C4-2B (cell line): ENCODE measurements at regions not wholly inside any gene's neighbourhood (a gene's known extent, or its start where the extent isn't known, plus 50 kb on each side); places are given as distances from the start of the nearest gene placed in this dataset.

Experiments used
- H3K27ac ChIP-seq: fragments of 450-650 bp; 2 replicates; pipeline ENCODE4 v1.5.1; 2017
- ZFX ChIP-seq: fragments of 450-650 bp; IDR thresholded peaks from 2 replicates; pipeline ENCODE4 v1.6.1; 2017
- TF ChIP-seq, protein P1 (sequence below): fragments of 450-650 bp; conservative IDR thresholded peaks from 2 replicates; pipeline ENCODE4 v1.5.1; 2017; ENCODE audit warnings: mild to moderate bottlenecking

DNA sequence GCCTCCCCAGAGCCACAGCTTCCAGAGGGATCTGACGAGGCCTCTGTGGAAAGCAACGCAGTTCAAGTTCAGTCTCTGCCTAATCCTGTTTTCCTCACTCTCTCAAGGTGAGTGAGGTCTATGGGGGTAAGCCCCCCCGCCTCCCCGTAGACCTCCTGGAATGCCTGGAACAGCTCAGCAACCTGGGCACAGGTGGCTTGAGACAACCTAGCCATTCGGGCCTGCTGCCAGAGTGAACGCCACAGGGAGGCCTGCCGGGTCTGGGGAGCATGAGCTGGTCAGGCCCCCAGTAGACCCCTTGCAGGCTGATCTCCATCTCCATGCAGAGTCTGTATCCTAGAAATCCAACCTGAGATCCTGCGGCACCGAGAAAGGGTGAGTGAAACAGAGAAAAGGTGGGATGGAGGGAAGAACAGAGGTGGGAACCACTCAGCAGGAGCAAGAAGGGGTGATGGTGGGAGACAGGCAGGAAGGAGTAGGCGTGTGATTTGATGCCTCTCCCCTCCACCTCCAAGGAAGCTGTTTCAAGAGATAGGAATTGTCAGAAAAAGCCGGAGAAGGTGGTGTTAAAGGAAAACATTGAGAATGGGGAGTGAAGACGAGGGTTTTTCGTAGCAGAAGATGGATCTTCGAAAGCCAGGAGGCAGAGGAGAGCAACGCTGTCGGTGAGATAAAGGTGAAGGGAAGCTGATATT is 123.1 kb upstream of the PRMT8 start:
- TF ChIP-seq, protein P1, sequence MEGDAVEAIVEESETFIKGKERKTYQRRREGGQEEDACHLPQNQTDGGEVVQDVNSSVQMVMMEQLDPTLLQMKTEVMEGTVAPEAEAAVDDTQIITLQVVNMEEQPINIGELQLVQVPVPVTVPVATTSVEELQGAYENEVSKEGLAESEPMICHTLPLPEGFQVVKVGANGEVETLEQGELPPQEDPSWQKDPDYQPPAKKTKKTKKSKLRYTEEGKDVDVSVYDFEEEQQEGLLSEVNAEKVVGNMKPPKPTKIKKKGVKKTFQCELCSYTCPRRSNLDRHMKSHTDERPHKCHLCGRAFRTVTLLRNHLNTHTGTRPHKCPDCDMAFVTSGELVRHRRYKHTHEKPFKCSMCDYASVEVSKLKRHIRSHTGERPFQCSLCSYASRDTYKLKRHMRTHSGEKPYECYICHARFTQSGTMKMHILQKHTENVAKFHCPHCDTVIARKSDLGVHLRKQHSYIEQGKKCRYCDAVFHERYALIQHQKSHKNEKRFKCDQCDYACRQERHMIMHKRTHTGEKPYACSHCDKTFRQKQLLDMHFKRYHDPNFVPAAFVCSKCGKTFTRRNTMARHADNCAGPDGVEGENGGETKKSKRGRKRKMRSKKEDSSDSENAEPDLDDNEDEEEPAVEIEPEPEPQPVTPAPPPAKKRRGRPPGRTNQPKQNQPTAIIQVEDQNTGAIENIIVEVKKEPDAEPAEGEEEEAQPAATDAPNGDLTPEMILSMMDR: no peak
- no peak for TF ChIP-seq ZFX

DNA sequence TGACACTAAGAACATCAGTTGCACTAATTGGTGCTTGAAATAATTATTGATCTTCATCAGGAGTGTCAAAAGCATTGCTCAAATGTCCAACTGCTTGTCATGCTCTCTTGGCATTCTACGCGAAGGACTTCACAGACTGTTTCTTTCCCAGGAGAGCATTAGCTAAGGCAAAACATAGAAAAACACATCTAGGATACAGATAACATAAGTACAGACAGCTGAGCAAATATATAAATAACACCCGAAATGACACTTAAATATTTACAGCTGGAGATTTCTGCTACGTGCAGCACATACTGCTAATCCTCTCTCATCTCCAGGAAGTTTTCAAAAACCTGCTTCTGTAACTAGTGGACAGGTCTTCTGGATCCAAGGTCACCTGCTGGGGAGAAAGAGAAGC is 120.0 kb upstream of the PRMT8 start:
- TF ChIP-seq, protein P1: no peak
- no peak for TF ChIP-seq ZFX
- H3K27ac ChIP-seq: no peak overlapping the region

More for the DNA sequence above, 123.1 kb upstream of the PRMT8 start:
- no peak overlapping the region for H3K27ac ChIP-seq

DNA sequence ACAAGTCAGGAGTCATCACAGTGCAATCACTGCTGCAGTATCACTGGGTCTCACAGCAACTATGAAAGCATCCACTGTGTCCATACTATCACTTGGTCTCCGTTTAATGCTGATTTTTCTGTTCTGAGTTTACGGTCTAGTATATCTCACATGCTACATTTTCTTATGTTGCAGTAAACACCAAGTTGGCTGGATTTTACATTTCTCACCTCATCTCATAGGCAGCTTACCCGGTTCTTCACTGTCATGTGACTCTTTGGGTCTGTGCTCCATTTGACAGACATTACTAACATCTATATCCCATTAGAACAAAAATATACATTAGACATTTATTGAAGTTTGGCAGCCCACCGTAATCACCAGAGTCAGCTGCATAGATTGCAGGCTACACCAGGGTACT is 115.7 kb upstream of the PRMT8 start:
- H3K27ac ChIP-seq: no peak overlapping the region
- no peak for TF ChIP-seq ZFX
- TF ChIP-seq, protein P1: no peak

DNA sequence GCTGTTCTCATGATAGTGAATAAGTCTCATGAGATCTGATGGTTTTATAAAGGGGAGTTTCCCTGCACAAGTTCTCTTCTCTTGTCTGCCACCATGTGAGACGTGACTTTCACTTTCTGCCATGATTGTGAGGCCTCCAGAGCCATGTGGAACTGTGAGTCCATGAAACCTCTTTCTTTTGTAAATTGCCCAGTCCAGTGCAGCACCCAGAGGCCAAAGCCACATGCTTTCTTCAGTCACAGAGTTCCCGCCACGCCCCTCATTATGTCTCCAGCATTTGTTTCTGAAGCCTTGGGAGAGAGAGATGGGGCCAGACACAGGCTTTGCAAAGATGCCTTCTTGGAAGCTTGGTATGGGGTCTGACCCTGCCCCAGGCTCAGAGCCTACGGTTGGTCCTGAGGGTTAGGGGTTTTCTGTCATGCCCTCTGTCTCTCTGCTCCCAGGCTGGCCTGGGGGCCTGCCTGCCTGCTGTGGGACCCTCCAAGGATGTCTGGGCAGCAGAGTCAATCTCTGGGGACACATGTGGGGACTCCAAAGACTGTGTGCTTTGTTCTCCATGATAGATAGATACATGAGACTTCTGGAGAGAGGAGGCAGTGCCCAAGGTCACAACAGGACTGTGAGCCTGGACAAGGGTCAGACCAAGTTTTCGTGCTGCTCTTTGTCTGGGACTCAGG is 114.1 kb upstream of the PRMT8 start:
- TF ChIP-seq, protein P1: no peak
- no peak for TF ChIP-seq ZFX
- H3K27ac ChIP-seq: no peak overlapping the region

DNA sequence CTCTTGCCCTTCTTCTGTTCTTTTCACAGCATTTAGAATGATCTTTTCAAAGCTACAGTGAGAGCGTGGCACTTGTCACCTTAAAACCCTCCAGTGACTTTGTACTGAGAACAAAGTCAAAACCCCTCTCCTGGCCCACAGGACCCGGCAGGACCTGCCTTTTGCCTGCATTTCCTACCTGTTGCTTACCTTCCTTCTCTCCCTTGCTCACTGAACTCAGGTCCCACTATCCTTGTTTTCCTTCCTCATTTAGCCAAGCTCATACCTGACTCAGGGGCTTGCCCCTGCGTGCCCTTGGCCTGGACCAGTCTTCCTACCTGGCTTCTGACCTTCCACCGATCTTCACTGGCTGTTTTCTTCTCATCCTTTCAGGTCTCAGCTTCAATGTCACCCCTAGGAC is 112.3 kb upstream of the PRMT8 start:
- H3K27ac ChIP-seq: no peak overlapping the region
- no peak for TF ChIP-seq ZFX
- TF ChIP-seq, protein P1: no peak

DNA sequence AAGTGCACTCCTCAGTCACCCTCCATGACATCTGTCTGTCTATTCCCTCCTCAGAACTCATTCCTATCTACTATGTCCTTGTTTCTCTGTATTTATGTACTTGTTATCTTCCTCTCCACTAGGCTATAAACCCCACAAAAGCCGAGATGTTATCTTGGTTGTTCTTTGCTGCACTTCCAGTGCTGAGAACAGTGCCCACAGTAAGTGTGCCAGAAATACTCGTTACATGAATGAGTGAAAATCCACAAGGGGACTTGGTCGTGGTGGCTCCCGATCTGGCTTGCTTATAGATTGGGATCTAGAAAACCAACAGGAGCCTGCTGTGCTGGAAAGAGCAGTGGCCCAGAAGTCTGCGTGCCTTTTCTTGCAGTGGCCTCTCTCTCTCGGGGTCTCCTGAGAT is 111.9 kb upstream of the PRMT8 start:
- H3K27ac ChIP-seq: no peak overlapping the region
- TF ChIP-seq, protein P1: no peak
- no peak for TF ChIP-seq ZFX

DNA sequence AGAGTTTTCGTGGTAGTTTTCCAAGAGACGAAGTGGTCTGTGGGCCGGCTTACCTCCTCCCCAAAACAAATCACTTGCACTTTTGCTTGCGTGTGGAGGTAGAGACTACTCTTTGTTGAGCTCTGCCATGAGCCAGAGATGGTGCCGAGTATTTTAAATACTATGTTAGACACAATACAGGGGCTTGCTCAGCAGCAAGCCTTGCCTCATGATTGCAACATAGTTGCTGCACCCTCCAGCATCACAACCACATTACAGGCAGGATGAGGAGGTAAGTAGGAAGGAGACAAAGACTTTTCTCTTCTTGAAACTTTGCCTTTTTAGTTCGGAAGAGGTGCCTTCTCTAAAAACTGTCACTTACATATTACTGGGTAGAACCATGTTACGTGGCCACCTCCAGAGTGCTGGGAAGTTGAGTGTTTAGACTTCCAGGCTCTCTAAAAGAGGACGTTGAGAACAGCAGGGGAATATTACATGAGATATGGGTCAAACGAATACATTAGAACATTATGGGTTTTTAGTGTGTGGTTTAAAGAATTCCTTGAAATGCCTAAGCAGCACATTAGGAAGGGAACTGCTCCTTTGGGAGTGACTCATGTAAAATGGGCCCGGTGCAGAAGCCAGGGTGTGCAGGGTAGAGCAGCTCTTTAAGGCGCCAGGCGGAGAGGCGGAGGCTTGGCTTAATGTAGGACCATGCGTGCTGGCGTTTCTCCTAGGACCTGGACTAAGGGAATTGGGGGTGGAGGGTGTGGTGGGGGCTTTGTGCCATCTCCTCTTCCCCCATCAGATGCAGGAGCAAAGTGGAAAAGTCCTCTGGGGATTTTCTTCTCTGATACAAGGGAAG is 110.6 kb upstream of the PRMT8 start:
- no peak overlapping the region for H3K27ac ChIP-seq
- no peak for TF ChIP-seq ZFX
- TF ChIP-seq, protein P1: no peak
